Upper lobe of left lung (tissue), 6 donors: ENCODE measurements at regions not wholly inside any gene's neighbourhood (a gene's known extent, or its start where the extent isn't known, plus 50 kb on each side); places are given as distances from the start of the nearest gene placed in this dataset.
"Not testable (repeated sequence)": the region's sequence is repeated elsewhere in the genome, so short reads cannot be mapped to it uniquely, and the experiment has no call there.

Source experiments
- ATAC-seq, 2 donors: fragments of 200-7000 bp; cut with Tn5 transposase; one replicate each; pipeline ENCODE4 v1.9.1; 2022; ENCODE audit warnings: mild to moderate bottlenecking in 2 of 2, moderate library complexity in 2 of 2; ENCODE audit not compliant: low FRiP score in 2 of 2
- DNase-seq, 2 donors: peaks; one replicate each; pipeline ENCODE4 v3.0.0-alpha.2; 2019 to 2020
- H3K27ac ChIP-seq, 4 donors: fragments of 200-600 bp; sonication (generic); one replicate each; pipeline ENCODE4 v1.5.1; 2016 to 2019
- H3K27me3 ChIP-seq, 4 donors: fragments of 200-600 bp; sonication (generic); one replicate each; pipeline ENCODE4 v1.5.1; 2017 to 2019
- H3K36me3 ChIP-seq, 4 donors: fragments of 200-600 bp; sonication (generic); one replicate each; pipeline ENCODE4 v1.5.1; 2016 to 2019
- H3K4me1 ChIP-seq, 4 donors: fragments of 200-600 bp; sonication (generic); one replicate each; pipeline ENCODE4 v1.5.1; 2018 to 2019
- H3K4me3 ChIP-seq, 4 donors: fragments of 200-600 bp; sonication (generic); one replicate each; pipeline ENCODE4 v1.5.1; 2017 to 2019; ENCODE audit warnings: mild to moderate bottlenecking in 2 of 4, moderate library complexity in 1 of 4
- H3K9me3 ChIP-seq, 4 donors: fragments of 200-600 bp; sonication (generic); one replicate each; pipeline ENCODE4 v1.5.1; 2018 to 2019
- CTCF ChIP-seq, 6 experiments: fragments of 450-650 bp in 4 of 6; fragments of 200-600 bp in 2 of 6; sonication (generic) in 2 of 6; IDR thresholded peaks; one replicate each; pipeline ENCODE4 v1.5.1; 2016 to 2019; ENCODE audit warnings: antibody characterized with exemption in 6 of 6
- EP300 ChIP-seq, 4 donors: sonication (generic); formaldehyde crosslinking; IDR thresholded peaks; one replicate each; pipeline ENCODE4 v1.5.1; 2017; ENCODE audit warnings: antibody characterized with exemption in 4 of 4, control low read depth in 2 of 4
- POLR2A ChIP-seq, 4 donors: fragments of 450-650 bp; IDR thresholded peaks; one replicate each; pipeline ENCODE4 v1.5.1; 2016 to 2017; ENCODE audit warnings: antibody characterized with exemption in 4 of 4, mild to moderate bottlenecking in 2 of 4
- POLR2AphosphoS5 ChIP-seq, 2 donors: sonication (generic); formaldehyde crosslinking; IDR thresholded peaks; one replicate each; pipeline ENCODE4 v1.5.1; 2017; ENCODE audit warnings: antibody characterized with exemption in 2 of 2
- WGBS, 2 donors: methylation state at CpG; one replicate each; pipeline ENCODE4 v1.1.5; 2017 to 2018; 5-methylcytosine and 5-hydroxymethylcytosine counted together
- donor health status: DM: no; HTN: no; CAD: no; lungs with moderate emphysema.
- donor health status: DM: no; HTN: yes; CAD: no; lungs with severe emphysema.

DNA sequence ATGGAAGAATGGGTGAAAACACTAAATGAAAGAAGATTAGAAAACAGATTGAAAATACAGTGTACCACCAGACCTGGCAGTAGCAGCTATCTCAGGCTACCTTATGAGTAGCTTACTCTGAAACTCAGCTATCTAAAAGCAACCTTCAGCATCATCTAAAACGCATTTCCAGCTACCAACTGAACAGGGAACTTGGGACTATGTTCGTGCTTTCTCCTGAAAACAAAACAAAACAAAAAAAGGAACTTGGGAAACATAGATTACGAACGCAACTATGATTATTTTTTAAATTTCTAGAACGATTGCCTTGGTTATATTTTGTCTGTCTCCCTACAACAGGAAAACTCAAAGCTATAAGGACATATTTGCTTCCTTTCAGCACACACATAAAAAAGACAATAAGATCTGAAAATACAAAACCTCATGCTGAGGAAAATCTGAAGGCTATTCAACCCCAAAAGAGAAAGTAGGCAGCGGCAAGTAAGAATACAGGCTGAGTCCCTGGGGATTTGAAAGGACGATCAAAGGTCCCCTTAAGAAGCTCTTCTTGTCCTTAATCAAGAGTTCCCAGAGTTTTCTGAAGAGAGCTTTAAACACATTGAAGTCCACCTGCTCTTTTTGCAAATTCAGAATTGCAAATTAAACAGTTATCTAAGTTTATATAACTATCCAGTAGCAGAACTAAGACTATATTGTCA lies 53.4 kb downstream of the OR2K2 start:
- Histone ChIP-seq H3K27me3 (no peaks in the 10 kb centered on the region), H3K4me1 (no peaks in the 10 kb centered on the region), H3K36me3 (no peaks in the 10 kb centered on the region), H3K27ac (no peak overlapping the region), H3K9me3 (no peaks in the 10 kb centered on the region), H3K4me3 (no peak overlapping the region)
- WGBS, 2 donors: 59 to 65% methylated on average over 7 of the region's 7 CpGs
- ATAC-seq: no peak
- TF ChIP-seq CTCF (IDR thresholded peaks at IDR 0.05) (no peak), EP300 (IDR thresholded peaks at IDR 0.05) (no peak), POLR2AphosphoS5 (IDR thresholded peaks at IDR 0.05) (no peak), POLR2A (IDR thresholded peaks at IDR 0.05) (no peak)
- no peak for DNase-seq

DNA sequence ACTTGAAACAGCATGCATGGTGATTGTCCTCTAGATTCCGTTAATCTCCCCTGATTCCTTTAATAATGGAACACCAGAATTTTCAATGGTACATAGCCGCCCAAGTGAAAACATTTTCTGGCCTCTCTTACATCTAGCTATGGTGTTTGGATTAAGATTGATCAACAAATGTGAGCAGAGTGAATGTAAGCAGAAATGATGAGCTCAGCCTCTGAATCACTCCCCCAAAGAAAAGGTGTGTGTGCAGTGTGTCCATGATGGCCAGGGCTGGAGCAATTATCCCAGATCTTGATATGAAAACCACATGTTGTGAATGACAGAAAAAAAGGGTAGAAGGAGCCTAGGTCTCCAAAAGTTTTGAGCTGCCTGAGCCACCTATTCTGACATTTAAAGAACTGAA lies 55.3 kb downstream of the OR2K2 start:
- H3K36me3 ChIP-seq: no peaks in the 10 kb centered on the region
- H3K4me3 ChIP-seq: no peak overlapping the region
- no peaks in the 10 kb centered on the region for H3K9me3 ChIP-seq
- no peaks in the 10 kb centered on the region for H3K4me1 ChIP-seq
- no peak for ATAC-seq
- DNase-seq: no peak
- H3K27me3 ChIP-seq: no peaks in the 10 kb centered on the region
- H3K27ac ChIP-seq: no peak overlapping the region
- TF ChIP-seq EP300 (IDR thresholded peaks at IDR 0.05) (no peak), CTCF (IDR thresholded peaks at IDR 0.05) (no peak), POLR2A (IDR thresholded peaks at IDR 0.05) (no peak), POLR2AphosphoS5 (IDR thresholded peaks at IDR 0.05) (no peak)
- WGBS, 2 donors: 84 to 97% methylated on average over 2 of the region's 2 CpGs

- no peaks in the 10 kb centered on the region for H3K36me3 ChIP-seq
- 58 to 73% methylated on average over 4 of the region's 4 CpGs for WGBS, 2 donors
- ATAC-seq: no peak
Measured at GRCh38 chr9:111272581-111272980, 57.4 kb downstream of the OR2K2 start.

DNA sequence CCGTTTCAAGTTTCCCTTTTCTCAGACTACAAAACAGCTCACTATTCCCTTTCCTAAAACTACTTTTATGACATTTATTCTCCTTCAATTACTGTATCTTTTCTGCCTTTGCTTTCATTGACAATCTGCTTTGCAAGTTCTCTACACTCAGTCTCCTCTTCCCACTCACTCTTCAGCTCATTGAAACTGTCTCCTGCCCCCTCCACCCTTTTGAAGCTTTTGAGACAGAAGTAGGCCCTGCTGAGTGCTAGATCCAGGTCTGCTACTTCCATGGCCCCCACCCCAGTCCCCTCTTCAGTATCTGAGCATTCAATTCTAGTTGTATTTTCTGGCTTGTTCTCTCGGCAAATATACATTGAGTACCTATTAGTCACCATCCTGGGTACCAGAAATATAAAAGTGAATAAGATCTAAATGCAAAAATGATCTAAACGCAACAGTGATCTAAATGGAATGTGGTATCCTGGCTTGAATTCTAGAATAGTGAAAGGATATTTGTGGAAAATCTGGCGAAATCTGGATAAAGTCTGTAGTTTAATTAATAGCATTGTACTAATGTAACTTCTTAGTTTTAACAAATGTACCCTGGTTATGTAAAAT lies 58.4 kb downstream of the OR2K2 start:
- Histone ChIP-seq H3K9me3 (peaks cover 0 to 1% (median 0%) of the 10 kb centered on the region in 4 donors), H3K4me3 (no peak overlapping the region), H3K27ac (no peak overlapping the region), H3K27me3 (no peaks in the 10 kb centered on the region), H3K36me3 (no peaks in the 10 kb centered on the region), H3K4me1 (no peaks in the 10 kb centered on the region)
- DNase-seq: no peak
- TF ChIP-seq CTCF (IDR thresholded peaks at IDR 0.05): no peak
- TF ChIP-seq POLR2AphosphoS5 (IDR thresholded peaks at IDR 0.05): no peak
- no peak for TF ChIP-seq POLR2A (IDR thresholded peaks at IDR 0.05)
- TF ChIP-seq EP300 (IDR thresholded peaks at IDR 0.05): no peak
- ATAC-seq: no peak
- WGBS, 2 donors: 80 to 85% methylated on average over 4 of the region's 4 CpGs

More at GRCh38 chr9:111272581-111272980, 57.4 kb downstream of the OR2K2 start:
- no peak for DNase-seq
- Histone ChIP-seq H3K9me3 (no peaks in the 10 kb centered on the region), H3K4me1 (no peaks in the 10 kb centered on the region), H3K4me3 (no peak overlapping the region), H3K27me3 (no peaks in the 10 kb centered on the region), H3K27ac (no peak overlapping the region)
- TF ChIP-seq POLR2AphosphoS5 (IDR thresholded peaks at IDR 0.05): no peak
- TF ChIP-seq EP300 (IDR thresholded peaks at IDR 0.05): no peak
- TF ChIP-seq POLR2A (IDR thresholded peaks at IDR 0.05): no peak
- no peak for TF ChIP-seq CTCF (IDR thresholded peaks at IDR 0.05)

DNA sequence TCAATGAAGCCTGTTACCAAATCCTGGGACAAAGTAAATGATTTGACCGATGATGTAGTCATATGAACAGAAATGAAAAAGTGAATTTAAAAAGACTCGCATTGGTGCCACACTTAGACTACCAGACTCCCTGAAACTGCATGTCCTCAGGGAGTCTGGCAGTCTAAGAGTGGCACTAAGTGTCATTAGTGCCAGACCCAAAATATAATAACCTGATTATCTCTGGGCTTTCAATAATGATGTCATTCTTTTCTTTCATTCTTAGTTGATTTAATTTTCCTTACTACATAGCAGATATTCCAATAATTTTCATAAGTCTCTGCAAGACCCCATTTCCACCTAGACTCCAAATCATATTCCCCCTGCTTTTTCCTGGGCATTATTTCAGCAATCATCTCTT lies 59.0 kb downstream of the OR2K2 start:
- no peak for DNase-seq
- H3K27ac ChIP-seq: no peak overlapping the region
- H3K27me3 ChIP-seq: no peaks in the 10 kb centered on the region
- WGBS, 2 donors: 94 to 98% methylated on average over 2 of the region's 2 CpGs
- H3K4me3 ChIP-seq: no peak overlapping the region
- TF ChIP-seq EP300 (IDR thresholded peaks at IDR 0.05) (no peak), CTCF (IDR thresholded peaks at IDR 0.05) (no peak), POLR2AphosphoS5 (IDR thresholded peaks at IDR 0.05) (no peak), POLR2A (IDR thresholded peaks at IDR 0.05) (no peak)
- H3K4me1 ChIP-seq: no peaks in the 10 kb centered on the region
- ATAC-seq: no peak
- no peaks in the 10 kb centered on the region for H3K36me3 ChIP-seq
- H3K9me3 ChIP-seq: peaks cover 0 to 6% (median 0%) of the 10 kb centered on the region in 4 donors

GRCh38 chr9:111266024-111266423 lies 64.0 kb downstream of the OR2K2 start:
- not testable (repeated sequence) for H3K4me1 ChIP-seq, H3K27me3 ChIP-seq, H3K27ac ChIP-seq, H3K9me3 ChIP-seq, ATAC-seq, H3K4me3 ChIP-seq, H3K36me3 ChIP-seq
- DNase-seq: peak in 1 of 2 donors; percentile 14
- 80 to 86% methylated on average over 5 of the region's 5 CpGs for WGBS, 2 donors
